Nephron (organoid): ENCODE measurements at regions not wholly inside any gene's neighbourhood (a gene's known extent, or its start where the extent isn't known, plus 50 kb on each side); places are given as distances from the start of the nearest gene placed in this dataset.

Source experiments
- H3K27ac Mint-ChIP-seq, 3 experiments: 2 replicates each; pipeline ENCODE4 v1.8.0; 2020; ENCODE audit warnings: mixed read lengths in 3 of 3, mild to moderate bottlenecking in 2 of 3, moderate library complexity in 1 of 3
- H3K27me3 Mint-ChIP-seq: 2 replicates; pipeline ENCODE4 v1.8.0; 2021; ENCODE audit warnings: low read depth, mild to moderate bottlenecking, moderate library complexity, mixed read lengths
- H3K36me3 Mint-ChIP-seq: 2 replicates; pipeline ENCODE4 v1.8.0; 2020; ENCODE audit warnings: low read depth, mixed read lengths
- H3K4me1 Mint-ChIP-seq: 2 replicates; pipeline ENCODE4 v1.8.0; 2020; ENCODE audit warnings: mixed read lengths
- H3K4me3 Mint-ChIP-seq, 3 experiments: 2 replicates each; pipeline ENCODE4 v1.8.0; 2020; ENCODE audit warnings: mild to moderate bottlenecking in 3 of 3, mixed read lengths in 3 of 3, moderate library complexity in 2 of 3
- H3K9me3 Mint-ChIP-seq: 2 replicates; pipeline ENCODE4 v1.8.0; 2020; ENCODE audit warnings: mixed read lengths
- TF ChIP-seq, protein P1 (sequence below), 3 experiments: fragments of 200-600 bp; sonication (generic); IDR thresholded peaks; one replicate each; pipeline ENCODE4 v1.5.0; 2021; ENCODE audit warnings: antibody characterized with exemption in 3 of 3; ENCODE audit not compliant: unreplicated experiment in 3 of 3

DNA sequence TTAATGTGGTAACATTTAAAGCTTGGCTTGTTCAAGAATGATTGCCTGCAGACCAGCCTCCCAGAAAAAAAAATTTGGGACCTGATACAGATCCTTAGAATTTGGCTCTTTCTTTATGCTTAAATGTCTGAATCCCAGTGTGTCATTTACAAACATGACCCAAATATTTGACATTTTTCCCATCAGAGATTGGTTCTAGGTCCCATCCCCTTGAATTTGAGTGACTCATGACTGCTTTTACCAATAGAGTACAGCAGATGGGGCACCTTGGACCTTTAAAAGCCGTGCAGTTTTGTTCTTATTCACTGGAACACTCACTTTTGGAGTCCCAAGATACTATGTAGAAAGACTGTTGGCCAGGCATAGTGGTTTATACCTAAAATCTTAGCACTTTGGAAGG lies 231.6 kb downstream of the ZIC1 start:
- no peak overlapping the region for H3K27ac Mint-ChIP-seq
- no peak overlapping the region for H3K4me3 Mint-ChIP-seq
- TF ChIP-seq, protein P1, sequence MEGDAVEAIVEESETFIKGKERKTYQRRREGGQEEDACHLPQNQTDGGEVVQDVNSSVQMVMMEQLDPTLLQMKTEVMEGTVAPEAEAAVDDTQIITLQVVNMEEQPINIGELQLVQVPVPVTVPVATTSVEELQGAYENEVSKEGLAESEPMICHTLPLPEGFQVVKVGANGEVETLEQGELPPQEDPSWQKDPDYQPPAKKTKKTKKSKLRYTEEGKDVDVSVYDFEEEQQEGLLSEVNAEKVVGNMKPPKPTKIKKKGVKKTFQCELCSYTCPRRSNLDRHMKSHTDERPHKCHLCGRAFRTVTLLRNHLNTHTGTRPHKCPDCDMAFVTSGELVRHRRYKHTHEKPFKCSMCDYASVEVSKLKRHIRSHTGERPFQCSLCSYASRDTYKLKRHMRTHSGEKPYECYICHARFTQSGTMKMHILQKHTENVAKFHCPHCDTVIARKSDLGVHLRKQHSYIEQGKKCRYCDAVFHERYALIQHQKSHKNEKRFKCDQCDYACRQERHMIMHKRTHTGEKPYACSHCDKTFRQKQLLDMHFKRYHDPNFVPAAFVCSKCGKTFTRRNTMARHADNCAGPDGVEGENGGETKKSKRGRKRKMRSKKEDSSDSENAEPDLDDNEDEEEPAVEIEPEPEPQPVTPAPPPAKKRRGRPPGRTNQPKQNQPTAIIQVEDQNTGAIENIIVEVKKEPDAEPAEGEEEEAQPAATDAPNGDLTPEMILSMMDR (IDR thresholded peaks at IDR 0.05; ENCODE audit: unreplicated experiment in 3 of 3), result no peak
- peaks cover 18% of the 10 kb centered on the region for H3K9me3 Mint-ChIP-seq
- H3K4me1 Mint-ChIP-seq, result no peaks in the 10 kb centered on the region
- no peaks in the 10 kb centered on the region for H3K36me3 Mint-ChIP-seq
- H3K27me3 Mint-ChIP-seq, result peaks cover 1% of the 10 kb centered on the region

DNA sequence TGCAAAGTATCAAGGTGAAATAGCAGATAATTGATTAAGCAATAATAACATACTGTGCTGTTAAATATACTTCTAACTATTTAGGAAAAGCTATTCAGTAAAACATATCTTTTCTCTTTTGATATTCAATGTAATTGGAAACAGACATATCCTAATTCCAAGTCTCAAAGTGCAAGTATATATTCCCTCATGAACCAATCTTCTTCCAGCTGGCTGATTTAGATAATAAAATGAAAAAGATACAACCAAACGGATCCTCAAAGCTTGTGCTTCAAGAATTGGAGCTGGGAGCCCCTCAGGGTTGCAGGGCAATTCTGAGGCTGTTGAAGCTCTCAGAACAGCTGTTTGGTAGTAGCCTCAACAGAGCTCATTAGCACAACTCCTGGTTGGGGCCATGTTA lies 236.6 kb downstream of the ZIC1 start:
- H3K27ac Mint-ChIP-seq, result no peak overlapping the region
- H3K36me3 Mint-ChIP-seq, result no peaks in the 10 kb centered on the region
- H3K9me3 Mint-ChIP-seq, result peaks cover 3% of the 10 kb centered on the region
- TF ChIP-seq, protein P1 (IDR thresholded peaks at IDR 0.05; ENCODE audit: unreplicated experiment in 3 of 3), result no peak
- peaks cover 4% of the 10 kb centered on the region for H3K27me3 Mint-ChIP-seq
- no peaks in the 10 kb centered on the region for H3K4me1 Mint-ChIP-seq
- H3K4me3 Mint-ChIP-seq, result no peak overlapping the region

DNA sequence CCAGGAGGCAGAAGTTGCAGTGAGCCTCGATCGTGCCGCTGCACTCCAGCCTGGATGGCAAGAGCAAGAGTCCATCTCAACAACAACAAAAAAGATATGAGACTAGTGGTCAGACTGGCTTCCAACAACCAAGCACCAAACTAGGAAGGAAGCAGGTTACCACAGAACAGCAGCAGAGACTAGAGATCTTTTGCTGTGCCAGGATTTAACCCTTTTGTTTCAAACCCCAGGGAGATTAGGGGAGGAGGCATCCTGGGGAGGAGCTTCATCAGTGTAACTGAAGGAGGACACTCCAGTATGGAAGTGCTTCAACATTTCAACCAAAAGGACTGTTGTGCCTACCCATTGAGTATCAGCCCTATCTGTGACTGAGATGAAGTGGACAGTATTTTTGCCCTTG lies 240.3 kb downstream of the ZIC1 start:
- TF ChIP-seq, protein P1 (IDR thresholded peaks at IDR 0.05; ENCODE audit: unreplicated experiment in 3 of 3), result no peak
- H3K4me3 Mint-ChIP-seq, result no peak overlapping the region
- H3K9me3 Mint-ChIP-seq, result peaks cover 3% of the 10 kb centered on the region
- H3K27ac Mint-ChIP-seq, result no peak overlapping the region
- peaks cover 4% of the 10 kb centered on the region for H3K27me3 Mint-ChIP-seq
- no peaks in the 10 kb centered on the region for H3K36me3 Mint-ChIP-seq
- H3K4me1 Mint-ChIP-seq, result peaks cover 5% of the 10 kb centered on the region

DNA sequence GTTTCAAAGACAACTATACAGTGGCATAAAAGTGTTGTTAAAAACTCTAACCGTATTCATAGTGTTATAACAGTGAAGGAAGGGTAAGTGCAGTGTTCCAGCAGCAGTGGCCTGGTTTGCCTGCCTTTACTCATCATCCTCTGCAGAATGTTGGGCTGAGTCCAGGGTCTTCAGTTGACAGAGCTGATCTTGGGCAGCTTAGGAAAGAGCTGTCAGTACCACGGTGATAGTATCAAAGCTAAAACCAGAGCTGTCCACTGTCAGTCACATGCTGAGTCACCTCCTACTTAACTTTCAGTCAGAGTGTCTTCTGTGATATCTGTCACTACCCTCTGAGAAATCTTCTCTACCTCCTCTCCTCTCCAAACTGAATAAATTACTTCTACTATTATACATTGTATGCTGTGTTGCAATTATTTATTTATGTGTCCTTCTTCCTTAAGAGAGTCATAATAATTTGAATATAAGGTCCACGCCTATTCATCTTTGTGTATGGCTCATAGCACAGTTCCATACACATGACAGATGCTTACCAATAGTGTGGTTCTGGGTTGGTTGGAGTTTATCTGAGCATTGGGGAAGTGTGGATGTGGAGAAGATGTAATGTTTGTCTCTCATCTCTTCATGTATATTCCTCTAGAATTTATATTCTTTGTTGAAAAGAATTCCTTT lies 242.1 kb downstream of the ZIC1 start:
- H3K27me3 Mint-ChIP-seq, result no peaks in the 10 kb centered on the region
- H3K4me3 Mint-ChIP-seq, result no peak overlapping the region
- peaks cover 13% of the 10 kb centered on the region for H3K4me1 Mint-ChIP-seq
- no peak overlapping the region for H3K27ac Mint-ChIP-seq
- no peaks in the 10 kb centered on the region for H3K36me3 Mint-ChIP-seq
- H3K9me3 Mint-ChIP-seq, result peaks cover under 1% of the 10 kb centered on the region
- TF ChIP-seq, protein P1 (IDR thresholded peaks at IDR 0.05; ENCODE audit: unreplicated experiment in 3 of 3), result no peak

DNA sequence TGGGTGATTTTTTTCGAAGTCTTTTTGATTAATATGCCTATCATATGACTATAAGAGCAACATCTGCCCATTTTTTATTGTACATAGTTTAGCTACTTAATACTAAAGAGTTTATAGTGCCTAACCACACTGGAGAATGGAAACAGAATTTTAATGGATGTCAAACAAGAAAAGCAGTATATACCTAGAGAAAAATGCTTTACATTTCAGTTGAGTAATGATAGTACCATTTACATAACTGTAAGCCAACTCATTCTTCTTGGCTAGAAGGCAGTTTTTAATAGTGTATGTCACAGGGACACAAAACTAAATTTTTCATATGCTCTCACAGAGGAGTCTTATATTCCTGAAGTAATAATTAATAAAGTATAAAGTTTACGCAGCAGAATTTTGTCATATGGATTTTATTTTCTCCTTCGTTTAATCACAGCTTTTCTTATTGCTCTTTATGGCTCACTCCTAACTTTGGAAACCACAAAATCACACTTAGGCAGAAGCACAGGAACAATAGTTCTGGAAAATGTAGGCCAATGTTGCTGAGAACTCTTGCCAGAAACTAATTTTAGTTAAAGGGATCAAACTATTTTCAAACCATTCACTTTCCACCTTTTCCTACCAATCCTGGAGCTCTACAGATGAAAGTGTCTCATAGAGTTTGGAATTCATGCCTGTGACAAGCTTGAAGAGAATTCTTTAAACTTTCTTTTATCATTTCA lies 243.6 kb downstream of the ZIC1 start:
- Mint-ChIP-seq H3K4me1 (peaks cover 14% of the 10 kb centered on the region), H3K36me3 (no peaks in the 10 kb centered on the region), H3K27me3 (no peaks in the 10 kb centered on the region), H3K9me3 (no peaks in the 10 kb centered on the region), H3K4me3 (no peak overlapping the region), H3K27ac (no peak overlapping the region)
- TF ChIP-seq, protein P1 (IDR thresholded peaks at IDR 0.05; ENCODE audit: unreplicated experiment in 3 of 3), result no peak
